ENCODE measurements at regions not wholly inside any gene's neighbourhood (a gene's known extent, or its start where the extent isn't known, plus 50 kb on each side); places are given as distances from the start of the nearest gene placed in this dataset.
"Not testable (repeated sequence)": the region's sequence is repeated elsewhere in the genome, so short reads cannot be mapped to it uniquely, and the experiment has no call there.

- ATAC-seq = peak; percentile 100
Measured at GRCh38 chr4:99763635-99764101, 53.0 kb upstream of the DAPP1 start.

- no peak for ATAC-seq
Measured at GRCh38 chr4:99762728-99763127, 53.9 kb upstream of the DAPP1 start.

GRCh38 chr4:99759988-99760387 lies 56.6 kb upstream of the DAPP1 start:
- ATAC-seq = no peak

DNA sequence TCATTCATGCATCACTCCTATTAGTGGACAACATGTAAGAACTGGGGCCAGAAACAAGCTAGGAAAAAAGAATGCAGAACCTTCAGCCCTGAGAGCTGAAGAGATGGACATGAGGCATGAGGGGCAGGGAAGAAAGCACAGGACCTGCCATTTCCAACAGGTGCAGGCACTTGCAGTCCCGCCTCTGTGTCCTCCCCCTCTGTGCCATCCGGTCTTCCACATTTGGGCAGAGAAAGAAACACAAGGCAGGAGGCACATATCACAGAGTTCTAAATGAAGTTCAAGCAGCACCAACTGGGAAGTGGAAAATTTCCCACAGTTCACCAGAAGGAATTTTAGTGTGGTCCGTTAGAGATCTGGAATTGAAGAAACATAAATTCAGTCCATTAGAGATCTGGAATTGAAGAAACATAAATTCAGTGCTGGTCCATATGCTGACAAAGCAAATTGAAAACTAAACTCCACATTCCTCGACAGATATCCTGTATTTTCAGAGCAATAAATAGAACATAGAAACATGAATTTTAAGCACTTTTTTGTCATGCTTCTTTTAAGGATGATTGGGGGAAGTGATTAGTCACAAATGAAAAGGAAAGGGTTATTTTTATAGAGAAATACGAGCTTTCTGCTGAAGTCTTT lies 57.2 kb upstream of the DAPP1 start:
- no peak for ATAC-seq

DNA sequence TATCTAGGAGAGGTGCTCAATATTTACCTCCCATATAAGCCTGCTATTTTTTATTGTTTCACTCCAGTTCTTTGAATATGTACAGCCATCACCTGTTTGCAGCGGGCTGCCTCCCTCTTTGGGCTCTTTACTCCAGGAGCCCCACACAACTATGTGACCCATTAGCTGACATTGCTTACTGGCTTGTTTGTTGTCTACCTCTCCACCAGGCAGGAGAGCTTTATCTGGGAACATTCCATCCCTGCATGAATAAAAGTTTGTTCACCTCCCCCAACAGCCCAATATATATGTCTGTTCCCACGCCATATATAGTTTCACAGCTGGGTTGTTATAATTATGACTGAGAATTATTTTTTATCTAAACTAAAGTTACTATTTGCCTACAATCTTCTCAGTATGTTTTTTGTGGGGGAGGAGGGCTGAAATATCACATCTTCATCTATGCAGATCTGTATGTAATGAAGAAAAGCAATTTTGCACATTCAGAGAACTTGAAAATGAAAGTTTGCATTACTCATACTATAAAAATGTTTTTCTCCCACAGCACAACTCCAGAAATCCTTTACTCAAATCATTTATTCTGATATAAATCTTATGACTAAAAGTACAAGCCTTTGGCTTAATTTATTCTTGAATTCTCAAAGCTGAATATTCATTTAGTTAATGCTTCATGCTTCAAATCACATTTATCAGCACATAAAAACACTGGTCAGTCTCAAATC lies 61.2 kb upstream of the DAPP1 start:
- ATAC-seq = no peak

- ATAC-seq = no peak
Measured at GRCh38 chr4:99754756-99755155, 61.9 kb upstream of the DAPP1 start.

GRCh38 chr4:99753931-99754330 lies 62.7 kb upstream of the DAPP1 start:
- no peak for ATAC-seq

GRCh38 chr4:99749445-99750391 lies 66.9 kb upstream of the DAPP1 start:
- no peak for ATAC-seq

GRCh38 chr4:99746443-99746842 lies 70.2 kb upstream of the DAPP1 start:
- no peak for ATAC-seq

GRCh38 chr4:99736846-99737245 lies 79.2 kb upstream of the C4orf54 start:
- ATAC-seq = no peak

- no peak for ATAC-seq
Measured at GRCh38 chr4:99735822-99736221, 78.2 kb upstream of the C4orf54 start.

DNA sequence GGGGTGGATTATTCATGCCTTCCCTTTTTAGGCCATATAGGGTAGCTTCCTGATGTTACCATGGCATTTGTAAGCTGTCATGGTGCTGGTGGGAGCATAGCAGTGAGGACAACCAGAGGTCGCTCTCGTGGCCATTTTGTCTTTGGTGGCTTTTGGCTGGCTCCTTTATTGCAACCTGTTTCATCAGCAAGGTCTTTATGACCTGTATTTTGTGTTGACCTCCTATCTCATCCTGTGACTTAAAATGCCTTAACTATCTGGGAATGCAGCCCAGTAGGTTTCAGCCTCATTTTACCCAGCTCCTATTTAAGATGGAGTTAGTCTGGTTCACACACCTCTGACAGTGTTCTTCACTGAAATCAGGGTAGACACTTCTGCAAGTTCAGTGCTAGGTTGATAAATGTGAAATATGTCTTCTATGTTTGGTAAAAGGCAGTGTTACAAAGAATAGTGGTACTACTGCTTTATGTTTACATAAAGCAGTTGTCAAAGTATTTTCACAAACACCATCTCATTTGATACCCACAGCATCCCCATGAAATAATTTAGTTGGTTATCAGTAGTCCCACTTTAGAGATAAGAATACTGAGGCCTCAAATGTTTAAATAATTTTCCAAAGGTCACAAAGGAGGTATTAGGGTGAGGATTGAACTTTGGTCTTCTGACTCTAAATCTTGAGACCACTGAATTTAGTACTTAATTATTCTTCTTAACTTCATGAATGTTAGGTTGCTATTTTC lies 77.1 kb upstream of the C4orf54 start:
- ATAC-seq = no peak

DNA sequence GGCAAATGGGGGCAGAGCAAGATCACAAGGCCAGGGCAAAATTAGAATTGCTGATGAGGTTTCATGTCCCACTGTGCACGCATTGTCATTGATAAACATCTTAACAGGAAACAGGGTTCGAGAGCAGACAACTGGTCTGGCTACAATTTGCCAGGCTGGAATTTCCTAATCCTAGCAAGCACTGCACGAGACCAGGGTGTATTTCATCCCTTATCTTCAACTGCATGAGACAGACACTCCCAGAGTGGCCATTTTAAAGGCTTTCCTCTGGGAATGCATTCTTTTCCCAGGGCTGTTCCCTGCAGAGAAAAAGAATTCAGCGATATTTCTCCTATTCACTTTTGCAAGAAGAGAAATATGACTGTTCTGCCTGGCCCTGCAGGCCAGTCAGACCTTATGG lies 75.8 kb upstream of the C4orf54 start:
- ATAC-seq = not testable (repeated sequence)

DNA sequence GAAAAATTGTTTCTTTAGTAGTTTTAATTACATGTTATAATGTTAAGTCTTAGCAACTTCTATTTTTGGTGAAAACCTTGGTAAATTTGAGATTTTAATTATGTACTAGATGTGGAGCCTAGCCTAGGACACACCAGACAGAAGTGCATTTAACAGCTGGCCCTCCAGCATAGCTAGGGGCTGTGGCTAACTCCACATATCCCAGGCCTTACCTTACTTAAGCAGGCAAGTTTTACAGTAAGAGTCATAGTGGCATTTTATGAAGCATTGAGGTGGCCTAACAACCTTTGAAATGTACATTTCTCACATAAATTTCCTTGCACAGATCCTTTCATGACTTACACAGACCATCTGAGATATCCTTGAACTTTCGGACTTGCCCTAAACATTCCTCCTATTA lies 71.6 kb upstream of the C4orf54 start:
- ATAC-seq = no peak

- ATAC-seq = no peak
Measured at GRCh38 chr4:99724067-99724466, 66.4 kb upstream of the C4orf54 start.

DNA sequence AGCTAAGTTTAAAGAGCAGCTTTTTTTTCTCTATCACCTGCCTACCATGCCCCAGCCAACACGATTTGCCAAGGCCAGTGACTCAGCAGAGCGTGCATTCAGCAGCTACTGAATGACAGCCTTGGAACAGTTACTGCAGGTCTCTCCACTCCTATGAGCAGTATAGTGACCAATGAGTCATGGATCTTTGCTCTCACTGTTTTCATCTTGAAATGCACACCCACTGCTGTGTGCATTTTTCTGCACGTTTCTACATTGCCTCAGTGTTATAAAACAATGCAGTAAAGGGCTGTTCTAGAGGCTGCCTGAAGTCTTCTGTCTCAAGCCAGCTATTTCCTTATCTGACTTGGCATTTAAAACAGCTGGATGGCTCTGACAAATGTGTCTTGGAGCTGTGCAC lies 66.0 kb upstream of the C4orf54 start:
- ATAC-seq = peak; percentile 99

DNA sequence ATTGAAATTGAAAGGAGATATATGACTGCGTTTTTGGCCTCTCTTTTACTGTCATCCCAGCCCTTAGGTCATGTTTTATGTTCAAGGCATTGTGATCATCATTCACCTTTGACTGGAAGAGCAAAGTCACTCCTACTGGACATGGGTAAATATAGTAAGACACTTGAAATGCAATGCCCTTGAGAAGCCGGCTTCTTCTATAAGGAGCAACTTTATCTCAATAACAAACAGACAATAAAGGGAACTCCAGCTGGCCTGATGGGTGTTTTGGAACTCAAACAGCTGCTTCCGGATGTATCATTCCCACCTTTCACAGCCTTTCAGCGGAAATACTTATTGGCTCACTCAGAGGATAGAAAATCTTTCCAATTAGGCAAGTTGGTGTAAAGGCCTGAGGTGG lies 65.1 kb upstream of the C4orf54 start:
- no peak for ATAC-seq

- ATAC-seq = peak; percentile 75
Measured at GRCh38 chr4:99722006-99722405, 64.4 kb upstream of the C4orf54 start.

DNA sequence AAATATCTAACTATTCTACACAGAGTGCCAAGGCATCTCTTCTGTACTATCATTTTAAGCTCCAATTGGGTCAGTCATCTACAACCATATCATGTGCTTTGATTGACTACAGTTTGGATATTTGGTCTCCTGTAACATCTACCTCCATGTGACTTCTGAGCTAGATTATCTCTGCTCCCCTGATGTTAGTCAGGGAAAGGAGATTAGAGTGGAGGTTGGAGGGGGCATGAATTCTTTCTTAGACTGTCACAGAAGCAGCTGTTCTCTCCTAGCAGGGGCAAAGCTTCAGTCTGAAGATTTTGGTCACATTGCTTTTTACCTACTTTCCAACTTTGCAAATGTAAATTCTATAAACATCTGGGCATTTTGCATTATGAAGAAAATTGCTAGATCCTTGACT lies 62.6 kb upstream of the C4orf54 start:
- ATAC-seq = no peak

- ATAC-seq = no peak
Measured at GRCh38 chr4:99716996-99717395, 59.4 kb upstream of the C4orf54 start.

GRCh38 chr4:99715286-99715685 lies 57.7 kb upstream of the C4orf54 start:
- no peak for ATAC-seq

GRCh38 chr4:99714179-99714578 lies 56.6 kb upstream of the C4orf54 start:
- ATAC-seq = no peak

- ATAC-seq = no peak
Measured at GRCh38 chr4:99712530-99712929, 54.9 kb upstream of the C4orf54 start.

Measured in esophagus mucosa (tissue), 1 donor.